ENCODE measurements at regions not wholly inside any gene's neighbourhood (a gene's known extent, or its start where the extent isn't known, plus 50 kb on each side); places are given as distances from the start of the nearest gene placed in this dataset.

- no peaks in the 10 kb centered on the region for H4K20me1 ChIP-seq (ENCODE audit: control insufficient read depth, insufficient read depth)
- no peaks in the 10 kb centered on the region for H3K4me1 ChIP-seq (ENCODE audit: control insufficient read depth, insufficient read depth, low read length)
- no TSS peak for BruUV-seq (replicated peaks)
- H3K27ac ChIP-seq (ENCODE audit: control insufficient read depth, insufficient read depth), result no peak overlapping the region
- WGBS (ENCODE audit: insufficient coverage, insufficient replicate concordance, low lambda C conversion rate, missing lambda C conversion rate), result 0% methylated on average over 1 of the region's 1 CpG
- H3K4me2 ChIP-seq (ENCODE audit: control insufficient read depth, insufficient read depth), result no peak overlapping the region
- no peak overlapping the region for H2AFZ ChIP-seq (ENCODE audit: control insufficient read depth, low read depth, low read length)
- no peak overlapping the region for H3K4me3 ChIP-seq
- H3K27me3 ChIP-seq (replicated peaks in 1 of 2; ENCODE audit: control insufficient read depth in 2 of 2, insufficient read depth in 2 of 2, low read length in 1 of 2), result no peaks in the 10 kb centered on the region
- ATAC-seq (no peak), DNase-seq (ENCODE audit: low read depth, low spot score) (no peak), FAIRE-seq (no peak)
- RAD21 ChIA-PET (ENCODE audit: unreplicated experiment), result no interaction called here
- intact Hi-C loops (cut with micrococcal nuclease; ENCODE audit: unreplicated experiment), result no loop called here
- H3K79me2 ChIP-seq (ENCODE audit: control insufficient read depth, insufficient read depth, low read length), result no peaks in the 10 kb centered on the region
- POLR2A ChIA-PET, result no interaction called here
- in situ Hi-C loops (cut with MboI), result no loop called here
- no peaks in the 10 kb centered on the region for H3K9me3 ChIP-seq (replicated peaks; ENCODE audit: control insufficient read depth, insufficient read depth, low read length)
- H3K36me3 ChIP-seq (ENCODE audit: control insufficient read depth in 2 of 2, insufficient read depth in 2 of 2, low read length in 1 of 2), result no peaks in the 10 kb centered on the region
- CTCF ChIA-PET, result no interaction called here
- SMC1A ChIA-PET (ENCODE audit: uncharacterized antibody, unreplicated experiment), result interaction anchor here (1.0 kb wide), 1 partner anchor 17 kb away, joined by 3 read pairs; no protein-coding TSS in a partner anchor
- no peak for TF ChIP-seq SRF (IDR thresholded peaks at IDR 0.05; ENCODE audit: low read depth in 2 of 2, low read length in 2 of 2)
- no peak overlapping the region for H3K9ac ChIP-seq (ENCODE audit: control insufficient read depth, insufficient read depth, low read length)
Observed at GRCh38 chr18:39062426-39062825, 1496.8 kb upstream of the CELF4 start.

GRCh38 chr18:39058386-39059000 lies 1492.9 kb upstream of the CELF4 start:
- TF ChIP-seq SREBF1 (IDR thresholded peaks at IDR 0.05; ENCODE audit: low read length), result no peak
- TF ChIP-seq IKZF1 (conservative IDR thresholded peaks at IDR 0.05), result no peak
- TF ChIP-seq HDAC6 (IDR thresholded peaks at IDR 0.05; ENCODE audit: unreplicated experiment), result no peak
- no peak for TF ChIP-seq SKIL (IDR thresholded peaks at IDR 0.05; ENCODE audit: low read depth, poor library complexity, severe bottlenecking)
- TF ChIP-seq E4F1 (IDR thresholded peaks at IDR 0.05; ENCODE audit: borderline replicate concordance, partially characterized antibody), result no peak
- TF ChIP-seq SP1 (IDR thresholded peaks at IDR 0.05; ENCODE audit: low read depth, low read length), result no peak
- TF ChIP-seq TCF12 (IDR thresholded peaks at IDR 0.05; ENCODE audit: low read depth, low read length), result no peak
- TF ChIP-seq PML (IDR thresholded peaks at IDR 0.05; ENCODE audit: low read length), result no peak
- no peak for TF ChIP-seq BCL11A (IDR thresholded peaks at IDR 0.05; ENCODE audit: low read depth, low read length)
- TF ChIP-seq POU2F2 (IDR thresholded peaks at IDR 0.05; ENCODE audit: borderline replicate concordance, low read depth, low read length), result no peak
- no TSS peak for BruUV-seq (replicated peaks)
- H3K27ac ChIP-seq (ENCODE audit: control insufficient read depth, insufficient read depth), result no peak overlapping the region
- in situ Hi-C loops (cut with MboI), result no loop called here
- ATAC-seq (no peak), DNase-seq (ENCODE audit: low read depth, low spot score) (no peak), FAIRE-seq (no peak)
- no peaks in the 10 kb centered on the region for H3K9me3 ChIP-seq (replicated peaks; ENCODE audit: control insufficient read depth, insufficient read depth, low read length)
- ChIA-PET CTCF (no interaction called here), RAD21 (ENCODE audit: unreplicated experiment) (no interaction called here), SMC1A (ENCODE audit: uncharacterized antibody, unreplicated experiment) (no interaction called here), POLR2A (no interaction called here)
- no peak overlapping the region for H3K4me2 ChIP-seq (ENCODE audit: control insufficient read depth, insufficient read depth)
- no peaks in the 10 kb centered on the region for H3K27me3 ChIP-seq (replicated peaks in 1 of 2; ENCODE audit: control insufficient read depth in 2 of 2, insufficient read depth in 2 of 2, low read length in 1 of 2)
- intact Hi-C loops (cut with micrococcal nuclease; ENCODE audit: unreplicated experiment), result no loop called here
- no peak overlapping the region for H2AFZ ChIP-seq (ENCODE audit: control insufficient read depth, low read depth, low read length)
- H3K36me3 ChIP-seq (ENCODE audit: control insufficient read depth in 2 of 2, insufficient read depth in 2 of 2, low read length in 1 of 2), result no peaks in the 10 kb centered on the region
- no peaks in the 10 kb centered on the region for H4K20me1 ChIP-seq (ENCODE audit: control insufficient read depth, insufficient read depth)
- H3K79me2 ChIP-seq (ENCODE audit: control insufficient read depth, insufficient read depth, low read length), result no peaks in the 10 kb centered on the region
- H3K9ac ChIP-seq (ENCODE audit: control insufficient read depth, insufficient read depth, low read length), result no peak overlapping the region
- WGBS (ENCODE audit: insufficient coverage, insufficient replicate concordance, low lambda C conversion rate, missing lambda C conversion rate), result 40% methylated on average over 6 of the region's 6 CpGs
- H3K4me1 ChIP-seq (ENCODE audit: control insufficient read depth, insufficient read depth, low read length), result no peaks in the 10 kb centered on the region
- no peak overlapping the region for H3K4me3 ChIP-seq

All from GM12878 (cell line).